Tibial nerve (tissue), 4 donors: ENCODE measurements at regions not wholly inside any gene's neighbourhood (a gene's known extent, or its start where the extent isn't known, plus 50 kb on each side); places are given as distances from the start of the nearest gene placed in this dataset.

Experiments
- DNase-seq, 2 donors: peaks; one replicate each; pipeline ENCODE4 v3.0.0-alpha.2; 2019; ENCODE audit warnings: low spot score in 2 of 2
- H3K27ac ChIP-seq, 4 donors: fragments of 200-600 bp; sonication (generic) in 3 of 4; one replicate each; pipeline ENCODE4 v1.5.1; 2017 to 2019; ENCODE audit warnings: mild to moderate bottlenecking in 1 of 4
- H3K27me3 ChIP-seq, 2 donors: fragments of 200-600 bp; sonication (generic) in 1 of 2; one replicate each; pipeline versions ENCODE4 v1.5.1 to v1.6.0; 2017 to 2019
- H3K36me3 ChIP-seq, 3 donors: fragments of 200-600 bp; sonication (generic); one replicate each; pipeline ENCODE4 v1.5.1; 2018 to 2019
- H3K4me1 ChIP-seq, 4 donors: fragments of 200-600 bp; sonication (generic) in 3 of 4; one replicate each; pipeline ENCODE4 v1.5.1; 2017 to 2019
- H3K4me3 ChIP-seq, 4 donors: fragments of 200-600 bp; sonication (generic) in 3 of 4; one replicate each; pipeline ENCODE4 v1.5.1; 2017 to 2019; ENCODE audit warnings: mild to moderate bottlenecking in 1 of 4, moderate library complexity in 1 of 4
- H3K9me3 ChIP-seq, 4 donors: fragments of 200-600 bp; sonication (generic) in 3 of 4; one replicate each; pipeline ENCODE4 v1.5.1; 2017 to 2019
- EP300 ChIP-seq, 2 donors: sonication (generic); formaldehyde crosslinking; IDR thresholded peaks; one replicate each; pipeline ENCODE4 v1.6.1; 2017; ENCODE audit warnings: antibody characterized with exemption in 2 of 2, mild to moderate bottlenecking in 1 of 2
- POLR2A ChIP-seq, 2 donors: fragments of 450-650 bp; IDR thresholded peaks; one replicate each; pipeline ENCODE4 v1.6.1; 2017; ENCODE audit warnings: antibody characterized with exemption in 2 of 2, mild to moderate bottlenecking in 2 of 2, moderate library complexity in 2 of 2
- WGBS, 2 donors: methylation state at CpG; one replicate each; pipeline ENCODE4 v1.1.5; 2018; 5-methylcytosine and 5-hydroxymethylcytosine counted together
- TF ChIP-seq, protein P1 (sequence below), 5 experiments: fragments of 200-600 bp in 3 of 5; fragments of 450-650 bp in 2 of 5; sonication (generic) in 3 of 5; IDR thresholded peaks; one replicate each; pipeline ENCODE4 v1.5.1; 2016 to 2019; ENCODE audit warnings: antibody characterized with exemption in 5 of 5, mild to moderate bottlenecking in 3 of 5, moderate library complexity in 2 of 5

DNA sequence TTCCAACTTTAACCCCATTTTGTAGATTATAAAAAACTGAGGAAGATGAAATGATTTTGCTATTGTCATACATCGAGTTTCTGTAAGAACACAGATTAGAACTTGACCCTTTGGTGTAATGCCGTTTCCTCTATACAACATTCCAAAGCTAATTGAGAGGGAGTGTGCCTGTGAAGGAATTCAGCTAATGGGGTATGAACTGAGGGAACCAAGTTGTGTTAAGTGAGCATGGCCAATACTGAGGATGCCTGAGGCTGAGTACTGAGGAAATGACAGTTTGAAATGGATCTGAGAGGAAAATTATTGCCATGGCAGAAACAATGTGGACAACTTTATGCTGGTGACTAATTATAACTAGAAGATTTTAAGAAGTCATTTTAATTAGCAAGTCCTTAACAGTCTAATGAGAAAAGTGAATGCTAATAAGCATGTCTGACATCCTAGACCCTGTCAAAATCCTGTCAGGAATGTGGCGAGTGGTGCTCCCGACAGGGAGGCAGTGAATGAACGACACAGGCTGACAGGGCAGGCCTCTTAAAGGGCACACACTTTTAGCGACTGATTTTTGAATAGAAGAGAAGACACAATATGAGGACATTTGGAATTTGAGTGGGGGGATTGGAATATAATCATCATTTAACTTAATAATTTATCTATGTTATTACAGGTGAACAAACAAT is 262.5 kb downstream of the HLX start:
- Histone ChIP-seq H3K27me3 (no peaks in the 10 kb centered on the region), H3K4me3 (no peak overlapping the region), H3K9me3 (no peaks in the 10 kb centered on the region), H3K27ac (no peak overlapping the region), H3K4me1 (no peaks in the 10 kb centered on the region), H3K36me3 (no peaks in the 10 kb centered on the region)
- WGBS, 2 donors, result 42 to 48% methylated on average over 6 of the region's 6 CpGs
- no peak for TF ChIP-seq POLR2A (IDR thresholded peaks at IDR 0.05)
- no peak for DNase-seq

DNA sequence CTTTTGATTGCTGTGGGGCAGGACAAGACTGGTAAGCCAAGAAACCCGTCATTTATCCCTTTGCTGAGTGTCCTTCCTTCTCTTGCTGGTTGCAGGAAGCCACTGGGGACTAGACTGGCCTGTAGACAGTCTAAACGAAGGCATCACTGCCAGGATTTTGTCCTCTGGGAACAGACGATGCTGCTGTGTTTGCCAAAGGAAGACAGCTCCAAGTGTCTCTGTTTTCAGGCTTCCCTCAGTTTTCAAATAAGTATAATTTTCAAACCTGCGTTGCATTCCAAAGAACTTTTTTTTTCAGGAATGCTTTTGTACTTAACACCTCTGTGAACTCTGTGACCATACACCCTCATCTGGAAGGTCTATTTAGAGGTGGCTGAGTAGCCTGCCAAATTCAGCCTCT is 269.4 kb downstream of the HLX start:
- Histone ChIP-seq H3K4me3 (no peak overlapping the region), H3K4me1 (peaks cover 0 to 15% (median 0%) of the 10 kb centered on the region in 4 donors), H3K27me3 (no peaks in the 10 kb centered on the region), H3K27ac (no peak overlapping the region), H3K36me3 (no peaks in the 10 kb centered on the region), H3K9me3 (peaks cover 0 to 5% (median 0%) of the 10 kb centered on the region in 4 donors)
- TF ChIP-seq EP300 (IDR thresholded peaks at IDR 0.05), result no peak
- TF ChIP-seq, protein P1, sequence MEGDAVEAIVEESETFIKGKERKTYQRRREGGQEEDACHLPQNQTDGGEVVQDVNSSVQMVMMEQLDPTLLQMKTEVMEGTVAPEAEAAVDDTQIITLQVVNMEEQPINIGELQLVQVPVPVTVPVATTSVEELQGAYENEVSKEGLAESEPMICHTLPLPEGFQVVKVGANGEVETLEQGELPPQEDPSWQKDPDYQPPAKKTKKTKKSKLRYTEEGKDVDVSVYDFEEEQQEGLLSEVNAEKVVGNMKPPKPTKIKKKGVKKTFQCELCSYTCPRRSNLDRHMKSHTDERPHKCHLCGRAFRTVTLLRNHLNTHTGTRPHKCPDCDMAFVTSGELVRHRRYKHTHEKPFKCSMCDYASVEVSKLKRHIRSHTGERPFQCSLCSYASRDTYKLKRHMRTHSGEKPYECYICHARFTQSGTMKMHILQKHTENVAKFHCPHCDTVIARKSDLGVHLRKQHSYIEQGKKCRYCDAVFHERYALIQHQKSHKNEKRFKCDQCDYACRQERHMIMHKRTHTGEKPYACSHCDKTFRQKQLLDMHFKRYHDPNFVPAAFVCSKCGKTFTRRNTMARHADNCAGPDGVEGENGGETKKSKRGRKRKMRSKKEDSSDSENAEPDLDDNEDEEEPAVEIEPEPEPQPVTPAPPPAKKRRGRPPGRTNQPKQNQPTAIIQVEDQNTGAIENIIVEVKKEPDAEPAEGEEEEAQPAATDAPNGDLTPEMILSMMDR (IDR thresholded peaks at IDR 0.05), result no peak
- no peak for TF ChIP-seq POLR2A (IDR thresholded peaks at IDR 0.05)
- WGBS, 2 donors, result 42 to 51% methylated on average over 4 of the region's 4 CpGs
- DNase-seq, result no peak

DNA sequence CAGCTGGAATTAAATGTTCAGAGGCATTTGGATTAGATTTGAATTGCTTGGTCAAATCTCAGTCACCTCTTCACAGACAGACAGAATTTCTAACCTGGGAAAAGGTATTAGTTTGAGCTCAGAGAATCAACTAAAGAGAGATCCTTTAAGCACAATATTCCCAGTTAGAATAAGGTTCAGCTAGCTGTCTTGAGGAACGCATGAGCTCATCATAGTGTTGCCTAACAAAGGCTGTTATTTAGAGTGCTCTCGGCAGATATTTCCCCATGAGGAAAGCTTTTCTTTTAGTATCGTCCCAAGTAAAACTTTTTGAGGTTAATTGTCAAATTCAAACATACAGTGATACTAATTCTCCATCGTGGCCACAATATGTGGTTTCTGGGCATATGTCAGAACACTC is 269.9 kb downstream of the HLX start:
- 18 to 22% methylated on average over 4 of the region's 4 CpGs for WGBS, 2 donors
- Histone ChIP-seq H3K4me1 (peaks cover 0 to 15% (median 0%) of the 10 kb centered on the region in 4 donors), H3K27me3 (no peaks in the 10 kb centered on the region), H3K4me3 (no peak overlapping the region), H3K9me3 (peaks cover 0 to 5% (median 0%) of the 10 kb centered on the region in 4 donors), H3K36me3 (no peaks in the 10 kb centered on the region), H3K27ac (no peak overlapping the region)
- TF ChIP-seq EP300 (IDR thresholded peaks at IDR 0.05) (no peak), POLR2A (IDR thresholded peaks at IDR 0.05) (no peak)
- TF ChIP-seq, protein P1 (IDR thresholded peaks at IDR 0.05), result no peak
- no peak for DNase-seq

DNA sequence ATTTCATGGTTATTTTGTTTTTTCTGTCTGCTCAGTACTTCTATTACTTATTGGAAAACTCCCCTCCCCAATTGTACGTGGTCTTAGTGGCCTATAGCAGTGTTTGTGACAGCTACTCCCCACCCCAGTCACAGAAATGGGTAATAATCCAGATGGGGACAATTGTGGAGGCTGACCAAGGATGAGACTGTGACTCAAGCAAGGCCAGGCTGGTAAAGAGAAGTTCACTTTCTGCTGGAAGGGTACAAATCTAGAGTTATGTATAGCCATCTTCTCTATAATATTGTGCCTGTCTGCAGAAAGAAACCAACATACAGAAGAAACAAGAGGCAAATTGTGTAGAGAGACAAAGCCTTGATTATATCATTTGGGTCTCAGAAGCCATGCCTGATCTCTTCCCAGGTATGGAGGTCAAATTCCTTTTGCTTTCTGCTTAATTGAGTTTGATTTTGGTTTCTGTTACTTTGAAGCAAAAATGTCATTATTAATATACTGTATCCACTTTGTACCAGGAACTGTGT is 270.4 kb downstream of the HLX start:
- Histone ChIP-seq H3K36me3 (no peaks in the 10 kb centered on the region), H3K27me3 (no peaks in the 10 kb centered on the region), H3K9me3 (peaks cover 0 to 5% (median 0%) of the 10 kb centered on the region in 4 donors), H3K4me1 (peaks cover 0 to 15% (median 0%) of the 10 kb centered on the region in 4 donors), H3K27ac (no peak overlapping the region), H3K4me3 (no peak overlapping the region)
- TF ChIP-seq POLR2A (IDR thresholded peaks at IDR 0.05) (no peak), EP300 (IDR thresholded peaks at IDR 0.05) (no peak)
- TF ChIP-seq, protein P1 (IDR thresholded peaks at IDR 0.05), result no peak
- 35 to 46% methylated on average over 1 of the region's 1 CpG for WGBS, 2 donors
- no peak for DNase-seq

DNA sequence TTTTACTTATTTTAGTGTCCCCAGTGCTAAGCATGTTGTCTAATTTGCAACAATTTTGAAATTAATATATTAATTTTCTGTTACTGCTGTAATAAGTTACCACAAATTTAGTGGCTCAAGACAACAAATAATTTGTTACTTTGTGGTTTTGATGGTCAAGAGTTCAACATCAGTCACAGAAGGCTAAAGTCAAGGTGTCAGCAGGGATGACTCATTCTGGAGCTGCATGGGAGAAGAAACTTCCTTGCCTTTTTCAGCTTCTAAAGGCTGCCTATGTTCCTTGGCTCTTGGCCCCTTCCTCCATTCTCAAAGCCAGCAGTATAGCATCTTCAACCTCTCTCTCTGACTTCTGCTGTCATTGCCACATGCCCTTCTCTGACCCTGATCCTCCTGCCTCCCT is 271.8 kb downstream of the HLX start:
- Histone ChIP-seq H3K4me1 (peaks cover 0 to 15% (median 0%) of the 10 kb centered on the region in 4 donors), H3K4me3 (no peak overlapping the region), H3K27me3 (no peaks in the 10 kb centered on the region), H3K27ac (no peak overlapping the region), H3K36me3 (no peaks in the 10 kb centered on the region), H3K9me3 (peaks cover 0 to 5% (median 0%) of the 10 kb centered on the region in 4 donors)
- DNase-seq, result no peak
- no peak for TF ChIP-seq POLR2A (IDR thresholded peaks at IDR 0.05)
- TF ChIP-seq EP300 (IDR thresholded peaks at IDR 0.05), result no peak
- TF ChIP-seq, protein P1 (IDR thresholded peaks at IDR 0.05), result no peak
